ENCODE measurements at regions not wholly inside any gene's neighbourhood (a gene's known extent, or its start where the extent isn't known, plus 50 kb on each side); places are given as distances from the start of the nearest gene placed in this dataset.

DNA sequence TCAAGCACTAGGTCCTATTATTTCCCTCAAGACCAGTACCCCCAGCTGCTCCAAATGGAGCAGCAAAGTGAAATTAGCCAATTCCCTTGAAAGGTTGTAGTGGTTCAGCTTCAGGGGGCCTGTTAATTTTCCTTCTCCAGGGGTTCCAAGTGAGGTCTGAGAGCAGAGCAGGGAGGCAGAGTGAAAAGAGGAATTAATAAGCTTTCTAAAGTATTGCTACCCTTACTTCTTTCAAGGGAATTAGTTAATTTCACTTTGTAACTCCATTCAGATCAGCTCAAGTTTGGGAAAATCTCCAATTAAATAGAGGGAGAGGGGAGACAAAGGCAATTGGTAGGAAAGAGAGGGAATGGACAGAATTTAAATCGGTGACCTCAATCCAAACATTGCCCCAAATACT, 78.7 kb upstream of the SLC7A11 start:
- no peak for DNase-seq (ENCODE audit: low read depth in 2 of 2)

DNA sequence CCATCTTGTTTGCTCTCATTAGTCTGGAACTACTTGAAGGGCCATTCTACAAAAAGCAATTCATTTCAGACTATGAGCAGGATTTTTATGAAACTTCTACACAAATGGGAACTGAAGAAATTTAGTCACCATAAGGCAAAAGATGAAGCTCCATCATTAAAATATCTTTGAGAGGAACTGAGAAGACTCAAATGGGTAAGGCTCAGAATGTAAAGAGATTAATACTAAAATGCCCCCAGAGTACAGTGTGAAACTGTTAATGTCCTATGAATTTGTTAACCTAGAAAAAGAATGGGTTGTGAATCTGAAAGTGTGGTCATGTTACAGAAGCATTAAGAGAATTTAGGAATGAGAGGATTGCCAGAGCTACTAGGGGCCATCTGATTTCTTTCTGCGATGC, 77.9 kb upstream of the SLC7A11 start:
- no peak for DNase-seq (ENCODE audit: low read depth in 2 of 2)

DNA sequence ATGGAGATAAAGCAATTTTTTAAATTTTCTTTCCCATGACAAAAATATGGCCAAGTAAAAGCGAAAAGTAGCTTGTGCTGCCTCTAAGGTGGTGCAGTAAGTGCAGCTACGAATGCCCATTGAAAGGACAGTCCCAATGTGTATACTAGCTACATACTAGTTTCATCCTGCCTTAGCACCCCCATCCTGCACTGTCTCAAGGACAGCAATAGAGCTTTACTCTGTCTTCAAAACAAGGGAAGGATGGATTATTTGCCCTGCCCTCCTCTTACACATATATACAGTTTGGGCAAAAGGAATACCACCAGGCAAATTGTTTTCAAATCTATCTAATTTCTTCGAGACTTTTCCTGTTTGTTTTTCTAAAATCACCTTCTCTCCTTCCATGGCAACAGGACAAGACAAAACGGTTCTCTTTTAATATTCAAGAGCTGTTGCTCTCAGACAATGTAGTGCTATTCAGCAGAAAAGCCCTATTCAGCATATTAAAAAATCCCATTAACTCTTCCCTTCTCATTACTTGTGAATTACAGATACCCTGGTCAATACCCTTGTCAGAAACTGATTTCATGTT, 75.1 kb upstream of the SLC7A11 start:
- no peak for DNase-seq (ENCODE audit: low read depth in 2 of 2)

DNA sequence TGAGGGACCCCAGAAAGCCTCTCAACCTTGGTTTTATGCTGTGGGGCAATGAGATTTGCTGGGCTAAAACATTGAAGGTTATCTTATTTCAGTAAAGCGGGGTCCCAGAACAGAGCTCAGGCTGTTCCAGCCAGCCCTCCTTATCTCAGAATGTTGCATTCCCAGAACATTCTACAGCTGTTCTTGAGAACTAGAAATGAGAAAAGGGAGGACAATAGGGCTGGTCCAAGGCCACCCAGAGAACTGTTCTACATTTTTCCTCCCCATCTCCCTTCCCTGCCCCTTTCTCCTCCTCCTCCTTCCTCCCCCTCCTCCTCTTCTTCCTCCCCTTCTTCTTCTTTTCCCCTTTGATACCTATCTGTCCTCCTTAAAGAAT, 70.4 kb upstream of the SLC7A11 start:
- no peak for DNase-seq (ENCODE audit: low read depth in 2 of 2)

DNA sequence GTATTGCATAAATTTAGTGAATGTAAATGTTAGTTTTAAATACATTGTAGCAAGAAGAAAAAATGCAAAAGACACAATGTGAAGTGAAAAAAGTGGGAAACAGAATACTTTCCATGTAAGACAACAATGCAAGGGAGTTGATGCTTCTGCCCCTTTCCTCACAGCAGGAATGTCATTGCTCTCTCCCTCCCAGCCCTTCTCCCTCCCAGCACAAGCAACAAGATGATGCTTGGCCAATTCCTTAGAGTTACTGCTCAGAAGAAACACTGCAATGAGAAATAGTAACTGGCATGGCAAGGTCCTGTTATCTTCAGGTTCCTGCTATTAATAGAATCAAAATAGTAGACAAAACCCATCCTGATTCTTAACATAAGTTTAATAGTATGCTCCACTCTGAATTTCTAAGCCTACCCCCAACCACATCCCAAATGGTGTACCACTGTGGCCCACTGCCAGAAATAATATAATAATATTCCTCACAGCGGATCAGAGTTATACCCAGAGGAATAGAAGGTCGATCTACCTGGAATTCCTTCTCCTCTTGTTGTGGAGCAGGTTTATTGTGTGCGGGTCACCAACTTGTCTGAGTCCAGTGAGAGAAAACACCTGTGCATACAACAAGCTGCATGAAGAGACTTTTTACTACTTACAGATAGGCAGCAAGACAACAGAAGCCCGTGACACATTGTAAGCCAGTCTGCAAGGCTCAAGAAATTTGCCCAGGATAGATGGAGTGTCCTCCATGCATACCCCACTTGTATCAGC, 69.8 kb upstream of the SLC7A11 start:
- no peak for DNase-seq (ENCODE audit: low read depth in 2 of 2)

DNA sequence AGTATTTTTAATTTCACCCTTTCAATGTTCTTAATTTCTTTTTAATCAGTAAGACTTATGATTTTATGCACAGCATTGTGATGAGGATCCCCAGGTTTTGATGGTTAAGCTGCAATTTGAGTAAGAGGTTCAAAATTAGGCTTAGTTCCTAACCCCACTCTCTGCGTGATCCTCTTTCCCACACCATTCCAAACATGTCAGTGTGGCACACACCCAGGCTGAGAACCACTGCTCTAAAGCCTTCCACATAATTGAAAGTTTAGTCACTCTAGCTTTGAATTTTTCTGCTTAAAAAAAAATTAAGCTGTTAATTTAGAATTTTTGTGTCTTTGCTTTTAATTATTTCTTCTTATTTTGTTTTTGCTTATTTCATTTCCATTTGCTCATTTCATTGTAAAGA, 68.8 kb upstream of the SLC7A11 start:
- DNase-seq (ENCODE audit: low read depth in 2 of 2): no peak

DNA sequence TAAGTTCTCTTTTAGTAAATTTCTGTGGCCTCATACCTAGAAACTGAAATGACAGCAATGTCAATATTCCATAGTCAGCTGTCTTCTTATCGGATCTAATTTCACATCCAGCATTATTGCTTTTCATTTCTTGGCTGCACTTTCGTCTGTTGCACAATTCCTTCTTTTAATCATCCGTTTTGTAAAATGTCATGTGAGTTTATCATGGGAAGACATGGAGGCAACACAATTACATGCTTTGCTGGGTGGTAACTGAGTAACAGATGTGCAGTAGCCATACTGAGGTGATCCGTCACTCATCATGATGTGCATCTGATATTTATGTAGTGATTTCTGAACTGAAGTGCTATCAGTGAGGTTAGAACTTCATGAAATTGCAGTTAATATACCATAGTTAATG, 68.3 kb upstream of the SLC7A11 start:
- DNase-seq (ENCODE audit: low read depth in 2 of 2): no peak

DNA sequence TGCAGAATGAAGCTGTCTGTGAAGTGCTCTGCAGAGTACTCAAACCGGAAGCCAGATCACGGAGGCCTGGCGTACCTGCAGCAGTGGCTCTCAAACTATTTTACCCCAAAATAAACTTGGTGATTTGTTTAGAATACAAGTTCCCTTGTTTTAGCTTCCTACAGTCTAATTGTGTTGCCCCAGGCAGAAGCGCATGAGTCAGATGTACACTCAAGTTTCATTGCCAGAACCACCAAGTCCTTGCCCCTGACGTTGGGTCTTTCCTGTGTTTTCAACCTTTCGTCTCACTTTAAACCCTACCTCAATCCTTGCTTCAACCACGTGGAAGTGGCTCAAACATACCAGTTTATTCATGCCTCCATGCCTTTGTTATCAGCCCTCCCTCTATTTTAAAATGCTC, 66.2 kb upstream of the SLC7A11 start:
- no peak for DNase-seq (ENCODE audit: low read depth in 2 of 2)

DNA sequence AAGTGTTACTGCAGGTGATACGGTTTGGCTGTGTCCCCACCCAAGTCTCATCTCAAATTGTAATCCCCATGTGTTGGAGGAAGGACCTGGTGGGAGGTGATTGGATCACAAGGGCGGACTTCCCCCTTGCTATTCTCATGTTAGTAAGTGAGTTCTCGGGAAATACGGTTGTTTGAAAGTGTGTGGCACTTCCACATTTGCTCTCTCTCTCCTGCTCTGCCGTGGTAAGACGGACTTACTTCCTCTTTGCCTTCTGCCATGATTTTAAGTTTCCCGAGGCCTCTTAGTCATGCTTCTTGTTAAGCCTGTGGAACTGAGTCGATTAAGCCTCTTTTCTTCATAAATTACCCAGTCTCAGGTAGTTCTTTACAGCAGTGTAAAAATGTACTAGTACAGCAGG, 65.2 kb upstream of the SLC7A11 start:
- DNase-seq (ENCODE audit: low read depth in 2 of 2): no peak

DNA sequence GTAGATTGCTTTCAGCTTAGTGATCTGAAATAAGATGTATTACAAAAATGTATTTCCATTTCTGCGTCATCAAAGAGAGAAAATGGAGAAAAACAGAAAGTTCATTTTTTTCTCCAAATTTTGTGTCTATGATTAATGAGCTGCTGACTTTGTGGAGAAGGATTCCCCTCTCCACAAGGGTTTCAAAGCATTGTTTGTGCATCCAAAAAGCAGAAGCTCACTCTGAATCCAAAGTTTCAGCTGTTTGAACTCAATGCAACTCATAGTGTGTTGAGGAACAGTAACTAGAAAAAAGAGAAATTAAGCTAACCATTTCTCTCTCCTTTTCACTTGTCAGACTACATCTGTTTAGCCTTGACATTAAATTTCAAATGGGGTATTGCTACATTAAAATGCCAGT, 62.9 kb upstream of the SLC7A11 start:
- DNase-seq (ENCODE audit: low read depth in 2 of 2): no peak

DNA sequence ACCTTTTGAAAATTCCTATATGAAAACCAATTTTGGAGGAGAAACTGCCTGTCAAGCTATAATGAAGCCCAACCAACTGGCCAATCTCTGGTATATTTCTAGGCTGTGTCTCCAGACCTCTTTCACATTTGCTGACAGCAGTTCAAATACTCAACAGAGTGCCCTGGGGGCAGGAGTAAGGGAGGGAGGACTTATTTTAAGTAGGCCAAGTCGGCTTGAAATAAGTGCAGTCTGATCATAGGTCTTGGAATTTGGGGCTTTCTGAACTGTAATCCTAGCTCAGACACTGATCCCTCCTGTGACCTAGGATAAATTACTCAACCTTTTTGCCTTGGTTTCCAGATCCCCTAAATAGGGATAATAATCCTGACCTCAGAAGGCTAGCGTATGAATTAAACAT, 59.4 kb upstream of the SLC7A11 start:
- DNase-seq (ENCODE audit: low read depth in 2 of 2): no peak

DNA sequence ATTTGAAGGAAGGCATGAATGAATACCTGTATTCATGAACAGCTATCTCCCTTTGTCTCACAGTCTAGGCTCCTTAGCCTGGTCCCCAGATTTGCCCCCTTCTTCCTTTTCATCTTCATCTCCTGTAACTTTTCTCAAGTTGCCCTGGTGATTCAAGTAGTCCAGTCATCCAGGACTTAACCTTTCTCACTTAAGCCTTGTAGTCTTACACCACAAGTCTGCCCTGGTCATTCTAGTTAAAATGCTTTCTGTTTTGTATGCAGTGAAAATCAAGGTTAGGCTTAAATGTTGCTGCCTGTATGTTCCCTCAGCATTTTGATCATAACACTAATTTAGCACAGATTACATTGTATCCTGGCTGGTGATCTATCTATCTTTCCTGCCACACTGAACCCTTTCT, 58.5 kb upstream of the SLC7A11 start:
- DNase-seq (ENCODE audit: low read depth in 2 of 2): no peak

DNA sequence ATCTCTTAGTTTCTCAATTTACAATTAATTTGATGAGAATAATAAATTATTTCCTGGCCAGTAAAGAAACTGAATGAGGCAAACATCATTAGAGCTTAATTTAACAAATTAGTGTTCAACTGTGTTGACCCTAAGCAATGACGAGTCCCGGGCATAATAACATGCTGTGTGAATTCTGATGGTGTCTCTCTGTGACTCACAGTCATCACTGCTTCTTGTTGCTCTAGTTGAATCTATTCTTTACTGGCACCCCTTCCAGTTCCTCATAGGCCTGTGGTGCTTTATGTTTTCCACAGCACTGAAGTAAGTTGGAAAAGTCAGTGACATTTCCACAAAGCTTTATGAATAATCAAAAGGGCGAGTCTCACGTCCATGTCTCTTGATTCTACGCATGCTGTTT, 57.7 kb upstream of the SLC7A11 start:
- DNase-seq (ENCODE audit: low read depth in 2 of 2): no peak

DNA sequence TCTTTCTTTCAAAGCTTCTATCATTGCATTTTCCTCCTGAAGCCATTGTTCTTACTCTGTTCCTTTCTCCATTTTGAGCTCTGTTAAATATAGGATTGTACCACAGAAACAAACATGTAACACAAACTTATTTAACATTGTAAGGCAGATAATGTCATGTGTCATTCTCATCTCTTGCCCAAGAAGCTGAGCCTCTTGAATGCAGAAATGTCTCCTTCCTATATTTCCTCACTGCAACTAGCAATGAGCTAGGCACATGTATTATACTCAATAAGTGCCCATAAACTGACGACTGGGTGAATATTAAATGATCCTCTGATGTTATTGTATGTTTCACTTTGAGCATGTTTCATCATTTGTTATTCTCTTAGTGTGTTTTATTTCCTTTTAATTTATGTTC, 56.7 kb upstream of the SLC7A11 start:
- no peak for DNase-seq (ENCODE audit: low read depth in 2 of 2)

DNA sequence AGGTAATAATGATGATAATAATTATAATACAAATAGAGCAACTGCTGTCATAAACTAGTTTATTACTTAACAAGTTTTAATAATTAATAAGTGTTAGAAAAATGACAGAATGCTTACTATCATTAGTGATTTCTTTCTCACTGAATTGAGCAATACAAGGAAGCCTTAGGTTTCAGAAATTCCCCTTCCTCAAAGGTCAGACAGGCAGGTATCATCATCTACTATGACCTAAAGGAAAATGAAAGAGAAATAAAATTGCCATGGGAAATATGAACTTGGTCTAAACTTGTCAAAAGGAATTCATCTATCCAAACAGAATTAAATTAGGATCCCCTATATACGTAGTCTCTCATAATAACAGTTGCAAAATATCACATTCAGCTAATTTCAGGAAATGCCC, 56.3 kb upstream of the SLC7A11 start:
- no peak for DNase-seq (ENCODE audit: low read depth in 2 of 2)

DNA sequence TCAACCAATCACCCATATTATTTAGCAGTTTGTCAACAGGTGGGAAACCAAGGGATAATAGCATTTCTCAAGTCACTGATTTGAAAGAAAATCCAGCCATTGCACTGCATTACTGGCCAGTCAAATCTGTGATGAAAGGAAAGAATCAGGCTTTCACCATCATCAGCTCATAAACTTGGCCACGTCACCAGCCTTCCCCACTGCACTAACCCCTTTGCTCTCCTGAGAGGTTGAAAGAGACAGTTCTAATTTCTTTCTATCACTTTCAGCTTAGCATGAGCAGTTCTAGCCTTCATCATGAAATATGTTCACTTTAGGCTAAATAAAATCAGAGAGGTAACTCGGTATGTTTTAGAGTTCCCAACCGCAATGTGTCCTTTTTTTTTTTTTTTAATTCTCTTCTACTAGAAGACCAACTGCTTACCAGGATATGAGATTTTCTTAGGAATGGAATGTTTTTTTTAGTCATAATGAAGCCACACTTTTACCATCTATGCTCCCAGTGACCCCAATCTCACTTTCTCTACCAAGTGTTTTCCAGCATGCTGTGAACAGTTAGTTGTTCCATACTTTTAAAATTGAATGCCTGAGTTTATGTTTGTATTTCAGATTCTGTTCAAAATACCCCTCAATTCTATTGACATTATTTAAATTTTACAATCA, 55.7 kb upstream of the SLC7A11 start:
- no peak for DNase-seq (ENCODE audit: low read depth in 2 of 2)

DNA sequence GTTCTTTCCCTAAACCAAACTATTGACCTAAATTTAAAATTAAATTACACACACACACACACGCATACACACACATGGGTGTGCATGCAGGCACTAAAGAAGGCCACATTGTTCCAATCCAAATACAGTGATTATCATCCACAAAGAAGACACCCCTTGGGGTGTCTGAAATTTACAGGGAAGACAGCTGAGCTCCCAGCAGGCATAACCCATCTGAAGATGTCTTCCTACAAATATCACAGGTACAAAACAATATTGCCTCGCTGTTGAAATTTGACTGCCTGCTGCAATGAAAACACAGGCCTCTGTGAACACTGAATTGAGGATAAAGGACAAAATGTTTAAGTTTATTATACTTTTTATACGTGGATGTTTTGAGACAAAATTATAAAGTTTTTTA, 50.2 kb upstream of the SLC7A11 start:
- no peak for DNase-seq (ENCODE audit: low read depth in 2 of 2)
